Stimulated activated naive CD8-positive, alpha-beta T cell treated with anti-CD3 and anti-CD28 coated beads, Interleukin-15, amount 100 ng/mL, for 72 hours (primary cell): ENCODE measurements at regions not wholly inside any gene's neighbourhood (a gene's known extent, or its start where the extent isn't known, plus 50 kb on each side); places are given as distances from the start of the nearest gene placed in this dataset.

Experiments used
- ATAC-seq: fragments of 150-1000 bp; cut with Tn5 transposase; 2 replicates; pipeline ENCODE4 v1.10.0; 2021; ENCODE audit warnings: mild to moderate bottlenecking, moderate library complexity
- DNase-seq, 2 donors: peaks; one replicate each; pipeline ENCODE4 v3.0.0; 2021 to 2022
- H3K27ac Mint-ChIP-seq, 2 donors: one replicate each; pipeline ENCODE4 v1.8.0; 2022; ENCODE audit warnings: mild to moderate bottlenecking in 2 of 2, mixed read lengths in 2 of 2, moderate library complexity in 2 of 2
- H3K27me3 Mint-ChIP-seq: one replicate; pipeline ENCODE4 v1.8.0; 2022; ENCODE audit warnings: mixed read lengths
- H3K4me1 Mint-ChIP-seq: one replicate; pipeline ENCODE4 v1.8.0; 2022; ENCODE audit warnings: mild to moderate bottlenecking, mixed read lengths
- H3K4me3 Mint-ChIP-seq, 2 donors: one replicate each; pipeline ENCODE4 v1.8.0; 2022; ENCODE audit warnings: mild to moderate bottlenecking in 2 of 2, mixed read lengths in 2 of 2, moderate library complexity in 1 of 2
- H3K9me3 Mint-ChIP-seq, 2 donors: one replicate each; pipeline ENCODE4 v1.8.0; 2022; ENCODE audit warnings: mixed read lengths in 2 of 2

GRCh38 chr9:126106404-126106803 lies 220.2 kb upstream of the MVB12B start:
- ATAC-seq (no peak), DNase-seq (no peak)
- no peaks in the 10 kb centered on the region for H3K9me3 Mint-ChIP-seq
- no peak overlapping the region for H3K4me3 Mint-ChIP-seq
- H3K27me3 Mint-ChIP-seq: peaks cover 34% of the 10 kb centered on the region
- no peak overlapping the region for H3K27ac Mint-ChIP-seq
- no peaks in the 10 kb centered on the region for H3K4me1 Mint-ChIP-seq

GRCh38 chr9:126107693-126108092 lies 218.9 kb upstream of the MVB12B start:
- peaks cover 34% of the 10 kb centered on the region for H3K27me3 Mint-ChIP-seq
- no peak overlapping the region for H3K4me3 Mint-ChIP-seq
- H3K4me1 Mint-ChIP-seq: no peaks in the 10 kb centered on the region
- ATAC-seq: no peak
- no peak for DNase-seq
- no peak overlapping the region for H3K27ac Mint-ChIP-seq
- H3K9me3 Mint-ChIP-seq: no peaks in the 10 kb centered on the region

- Mint-ChIP-seq H3K4me1 (no peaks in the 10 kb centered on the region), H3K27me3 (peaks cover 34% of the 10 kb centered on the region), H3K27ac (no peak overlapping the region), H3K4me3 (no peak overlapping the region), H3K9me3 (no peaks in the 10 kb centered on the region)
- no peak for DNase-seq
- ATAC-seq: no peak
Observed at GRCh38 chr9:126108240-126108639, 218.4 kb upstream of the MVB12B start.

GRCh38 chr9:126109575-126109974 lies 217.1 kb upstream of the MVB12B start:
- Mint-ChIP-seq H3K4me3 (no peak overlapping the region), H3K27me3 (peaks cover 35% of the 10 kb centered on the region), H3K9me3 (no peaks in the 10 kb centered on the region), H3K4me1 (no peaks in the 10 kb centered on the region), H3K27ac (no peak overlapping the region)
- DNase-seq (no peak), ATAC-seq (no peak)

GRCh38 chr9:126111556-126111955 lies 215.1 kb upstream of the MVB12B start:
- ATAC-seq (no peak), DNase-seq (no peak)
- Mint-ChIP-seq H3K4me1 (no peaks in the 10 kb centered on the region), H3K4me3 (no peak overlapping the region), H3K9me3 (no peaks in the 10 kb centered on the region), H3K27me3 (peaks cover 36% of the 10 kb centered on the region), H3K27ac (no peak overlapping the region)

- Mint-ChIP-seq H3K27me3 (peaks cover 42% of the 10 kb centered on the region), H3K9me3 (no peaks in the 10 kb centered on the region), H3K4me3 (no peak overlapping the region), H3K4me1 (no peaks in the 10 kb centered on the region), H3K27ac (no peak overlapping the region)
- no peak for ATAC-seq
- no peak for DNase-seq
Observed at GRCh38 chr9:126112135-126112720, 214.4 kb upstream of the MVB12B start.

- Mint-ChIP-seq H3K9me3 (no peaks in the 10 kb centered on the region), H3K4me3 (no peak overlapping the region), H3K4me1 (no peaks in the 10 kb centered on the region), H3K27ac (no peak overlapping the region), H3K27me3 (peaks cover 45% of the 10 kb centered on the region)
- DNase-seq (no peak), ATAC-seq (no peak)
Observed at GRCh38 chr9:126113176-126113575, 213.5 kb upstream of the MVB12B start.

- ATAC-seq (no peak), DNase-seq (peak in 1 of 2 donors; percentile 1)
- Mint-ChIP-seq H3K27ac (no peak overlapping the region), H3K27me3 (peaks cover 39% of the 10 kb centered on the region), H3K4me1 (no peaks in the 10 kb centered on the region), H3K4me3 (no peak overlapping the region), H3K9me3 (no peaks in the 10 kb centered on the region)
Observed at GRCh38 chr9:126113756-126114408, 212.7 kb upstream of the MVB12B start.

- Mint-ChIP-seq H3K4me3 (no peak overlapping the region), H3K27me3 (peaks cover 36% of the 10 kb centered on the region), H3K4me1 (no peaks in the 10 kb centered on the region), H3K9me3 (no peaks in the 10 kb centered on the region), H3K27ac (no peak overlapping the region)
- no peak for DNase-seq
- no peak for ATAC-seq
Observed at GRCh38 chr9:126114409-126114760, 212.2 kb upstream of the MVB12B start.

GRCh38 chr9:126114850-126115460 lies 211.7 kb upstream of the MVB12B start:
- Mint-ChIP-seq H3K27ac (no peak overlapping the region), H3K27me3 (peaks cover 36% of the 10 kb centered on the region), H3K4me3 (no peak overlapping the region), H3K9me3 (no peaks in the 10 kb centered on the region), H3K4me1 (no peaks in the 10 kb centered on the region)
- ATAC-seq (no peak), DNase-seq (no peak)

GRCh38 chr9:126116351-126117157 lies 210.1 kb upstream of the MVB12B start:
- H3K4me1 Mint-ChIP-seq: no peaks in the 10 kb centered on the region
- H3K4me3 Mint-ChIP-seq: no peak overlapping the region
- H3K9me3 Mint-ChIP-seq: no peaks in the 10 kb centered on the region
- H3K27me3 Mint-ChIP-seq: peaks cover 44% of the 10 kb centered on the region
- ATAC-seq: no peak
- DNase-seq: no peak
- no peak overlapping the region for H3K27ac Mint-ChIP-seq

GRCh38 chr9:126117158-126117425 lies 209.5 kb upstream of the MVB12B start:
- Mint-ChIP-seq H3K27me3 (peaks cover 44% of the 10 kb centered on the region), H3K9me3 (no peaks in the 10 kb centered on the region), H3K4me3 (no peak overlapping the region), H3K27ac (no peak overlapping the region), H3K4me1 (no peaks in the 10 kb centered on the region)
- ATAC-seq: no peak
- DNase-seq: no peak

- H3K27me3 Mint-ChIP-seq: peaks cover 47% of the 10 kb centered on the region
- H3K9me3 Mint-ChIP-seq: no peaks in the 10 kb centered on the region
- ATAC-seq: no peak
- H3K27ac Mint-ChIP-seq: peak overlapping the region in 1 of 2 donors; percentile 80
- no peak for DNase-seq
- no peak overlapping the region for H3K4me3 Mint-ChIP-seq
- no peaks in the 10 kb centered on the region for H3K4me1 Mint-ChIP-seq
Observed at GRCh38 chr9:126117631-126118030, 209.0 kb upstream of the MVB12B start.

- Mint-ChIP-seq H3K9me3 (no peaks in the 10 kb centered on the region), H3K4me1 (no peaks in the 10 kb centered on the region), H3K27me3 (peaks cover 55% of the 10 kb centered on the region), H3K4me3 (no peak overlapping the region), H3K27ac (no peak overlapping the region)
- no peak for ATAC-seq
- DNase-seq: no peak
Observed at GRCh38 chr9:126119731-126120130, 206.9 kb upstream of the MVB12B start.

- no peak for ATAC-seq
- H3K9me3 Mint-ChIP-seq: peaks cover 0 to 7% of the 10 kb centered on the region in 2 donors
- no peaks in the 10 kb centered on the region for H3K4me1 Mint-ChIP-seq
- H3K4me3 Mint-ChIP-seq: no peak overlapping the region
- no peak for DNase-seq
- peaks cover 66% of the 10 kb centered on the region for H3K27me3 Mint-ChIP-seq
- peak overlapping the region in 1 of 2 donors; percentile 83 for H3K27ac Mint-ChIP-seq
Observed at GRCh38 chr9:126122901-126123616, 203.6 kb upstream of the MVB12B start.

- Mint-ChIP-seq H3K27ac (no peak overlapping the region), H3K4me1 (no peaks in the 10 kb centered on the region), H3K9me3 (peaks cover 0 to 7% of the 10 kb centered on the region in 2 donors), H3K4me3 (no peak overlapping the region), H3K27me3 (peaks cover 72% of the 10 kb centered on the region)
- ATAC-seq: no peak
- DNase-seq: no peak
Observed at GRCh38 chr9:126123927-126124326, 202.7 kb upstream of the MVB12B start.
